Neural cell (in vitro differentiated cells): ENCODE measurements at regions not wholly inside any gene's neighbourhood (a gene's known extent, or its start where the extent isn't known, plus 50 kb on each side); places are given as distances from the start of the nearest gene placed in this dataset.
A peak's percentile ranks its signal among the peaks of the same experiment; 100 is the strongest.

ENCODE experiments used
- H2AFZ ChIP-seq: fragments of 200-600, 300-800 bp; sonication (generic), shearing (Covaris generic); 2 replicates; pipeline ENCODE4 v1.6.0; 2014; ENCODE audit warnings: low read depth, mild to moderate bottlenecking, antibody characterized with exemption, low read length, moderate library complexity
- H3F3A ChIP-seq: fragments of 200-600 bp; shearing (Covaris generic); 2 replicates; pipeline ENCODE4 v1.6.1; 2016; ENCODE audit warnings: mild to moderate bottlenecking, moderate library complexity, mixed read lengths, antibody characterized with exemption, low read length; ENCODE audit not compliant: insufficient read depth, poor library complexity, severe bottlenecking
- H3K27ac ChIP-seq: fragments of 200-600, 300-800 bp; sonication (generic), shearing (Covaris generic); 2 replicates; pipeline ENCODE4 v1.5.1; 2014; ENCODE audit warnings: mild to moderate bottlenecking, low read length, moderate library complexity
- H3K27me3 ChIP-seq: fragments of 300-800, 200-600 bp; sonication (generic), shearing (Covaris generic); 2 replicates; pipeline ENCODE4 v1.6.0; 2014; ENCODE audit warnings: mild to moderate bottlenecking, low read depth, low read length, moderate library complexity; ENCODE audit not compliant: insufficient read depth
- H3K36me3 ChIP-seq: fragments of 300-800, 200-600 bp; sonication (generic), shearing (Covaris generic); 2 replicates; pipeline ENCODE4 v1.5.1; 2014; ENCODE audit warnings: mild to moderate bottlenecking, antibody characterized with exemption, low read length, moderate library complexity; ENCODE audit not compliant: insufficient read depth
- H3K4me2 ChIP-seq: fragments of 300-800, 200-600 bp; sonication (generic), shearing (Covaris generic); 2 replicates; pipeline ENCODE4 v1.6.0; 2014; ENCODE audit warnings: mild to moderate bottlenecking, low read length
- H3K4me3 ChIP-seq: fragments of 300-800, 200-600 bp; sonication (generic), shearing (Covaris generic); 2 replicates; pipeline ENCODE4 v1.5.1; 2014; ENCODE audit warnings: mild to moderate bottlenecking, low read length, moderate library complexity
- H3K79me2 ChIP-seq: fragments of 200-600 bp; shearing (Covaris generic); replicated peaks from 2 replicates; pipeline ENCODE4 v1.6.0; 2014; ENCODE audit warnings: mild to moderate bottlenecking, low read length, moderate library complexity; ENCODE audit not compliant: insufficient read depth
- H3K9ac ChIP-seq: fragments of 300-800, 200-600 bp; sonication (generic), shearing (Covaris generic); 2 replicates; pipeline ENCODE4 v1.6.1; 2016; ENCODE audit warnings: mild to moderate bottlenecking, low read length, mixed read lengths
- H3K9me2 ChIP-seq: fragments of 200-600 bp; shearing (Covaris generic); 2 replicates; pipeline ENCODE4 v1.6.1; 2016; ENCODE audit warnings: mild to moderate bottlenecking, low read length, mixed read lengths; ENCODE audit not compliant: insufficient read depth
- H3K9me3 ChIP-seq: fragments of 200-600, 300-800 bp; sonication (generic), shearing (Covaris generic); 2 replicates; pipeline ENCODE4 v1.6.1; 2016; ENCODE audit warnings: mild to moderate bottlenecking, mixed run types, low read length, moderate library complexity, mixed read lengths
- H4K20me1 ChIP-seq: fragments of 200-600 bp; shearing (Covaris generic); 2 replicates; pipeline ENCODE4 v1.6.1; 2016; ENCODE audit warnings: mild to moderate bottlenecking, mixed run types; ENCODE audit not compliant: insufficient read depth
- EP300 ChIP-seq: fragments of 450-650 bp; conservative IDR thresholded peaks from 2 replicates; pipeline ENCODE4 v1.6.1; 2014; ENCODE audit warnings: antibody characterized with exemption, mild to moderate bottlenecking, moderate library complexity; ENCODE audit not compliant: poor library complexity, severe bottlenecking
- EZH2 ChIP-seq: fragments of 200-600, 300-800 bp; shearing (Covaris generic), sonication (generic); IDR thresholded peaks from 2 replicates; pipeline ENCODE4 v1.6.1; 2014; ENCODE audit warnings: antibody characterized with exemption, low read length, borderline replicate concordance, mild to moderate bottlenecking; ENCODE audit not compliant: insufficient read depth, poor library complexity, severe bottlenecking
- MXI1 ChIP-seq: fragments of 450-650 bp; conservative IDR thresholded peaks from 2 replicates; pipeline ENCODE4 v1.6.1; 2014; ENCODE audit warnings: antibody characterized with exemption, mild to moderate bottlenecking; ENCODE audit not compliant: poor library complexity, severe bottlenecking
- POLR2AphosphoS5 ChIP-seq: IDR thresholded peaks from 2 replicates; pipeline ENCODE4 v1.6.1; 2012
- RAD21 ChIP-seq: fragments of 450-650 bp; conservative IDR thresholded peaks from 2 replicates; pipeline ENCODE4 v1.6.1; 2014; ENCODE audit warnings: antibody characterized with exemption, mild to moderate bottlenecking, moderate library complexity
- SMC3 ChIP-seq: fragments of 450-650 bp; conservative IDR thresholded peaks from 2 replicates; pipeline ENCODE4 v1.6.1; 2014; ENCODE audit warnings: antibody characterized with exemption, mild to moderate bottlenecking, moderate library complexity; ENCODE audit not compliant: poor library complexity
- TAF1 ChIP-seq: IDR thresholded peaks from 2 replicates; pipeline ENCODE4 v1.6.1; 2012; ENCODE audit warnings: low read depth
- TF ChIP-seq, protein P1 (sequence below): fragments of 450-650 bp; IDR thresholded peaks from 2 replicates; pipeline ENCODE4 v1.5.1; 2014; ENCODE audit warnings: antibody characterized with exemption, mild to moderate bottlenecking, moderate library complexity; ENCODE audit not compliant: poor library complexity, severe bottlenecking
- TF ChIP-seq, protein P2 (sequence below): IDR thresholded peaks from 2 replicates; pipeline ENCODE4 v1.6.1; 2012; ENCODE audit warnings: borderline replicate concordance

DNA sequence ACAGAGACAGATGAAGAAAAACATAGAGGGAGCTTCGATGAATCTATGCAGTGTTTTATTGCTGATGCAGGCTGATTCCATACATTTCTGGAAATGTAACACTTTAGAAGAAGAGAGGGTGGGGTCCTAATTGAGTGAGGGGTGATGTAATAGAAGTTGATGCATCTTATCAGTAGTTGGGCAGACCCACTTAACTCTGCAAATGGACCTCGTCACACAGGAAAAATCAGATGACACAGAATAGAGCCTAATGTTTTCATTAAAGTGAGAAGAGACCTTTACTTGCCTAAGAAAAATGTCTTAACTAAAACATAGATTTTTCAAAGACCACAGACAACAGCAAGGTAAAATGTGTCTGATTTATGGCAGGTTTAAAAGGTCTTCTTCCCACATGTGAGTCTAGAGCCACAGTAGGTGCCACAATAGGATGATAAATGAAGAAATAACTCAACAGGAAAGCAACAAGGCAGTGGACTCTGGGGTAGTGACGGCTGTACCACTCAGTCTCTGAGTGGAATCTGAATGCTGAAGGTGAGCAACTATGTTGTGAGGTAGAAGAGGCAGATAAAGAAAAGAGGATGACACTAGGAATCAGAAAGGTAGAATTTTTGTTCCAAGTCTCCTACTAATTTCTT lies 414.7 kb upstream of the PIK3C3 start:
- Histone ChIP-seq H3F3A (no peaks in the 10 kb centered on the region), H3K36me3 (no peaks in the 10 kb centered on the region), H3K27ac (no peak overlapping the region), H3K79me2 (no peaks in the 10 kb centered on the region), H3K9me3 (no peaks in the 10 kb centered on the region), H3K4me2 (no peak overlapping the region), H3K4me3 (no peak overlapping the region), H2AFZ (no peak overlapping the region), H3K9ac (no peak overlapping the region), H3K9me2 (no peaks in the 10 kb centered on the region), H3K27me3 (no peaks in the 10 kb centered on the region), H4K20me1 (no peaks in the 10 kb centered on the region)
- no peak for TF ChIP-seq RAD21
- TF ChIP-seq, protein P1, sequence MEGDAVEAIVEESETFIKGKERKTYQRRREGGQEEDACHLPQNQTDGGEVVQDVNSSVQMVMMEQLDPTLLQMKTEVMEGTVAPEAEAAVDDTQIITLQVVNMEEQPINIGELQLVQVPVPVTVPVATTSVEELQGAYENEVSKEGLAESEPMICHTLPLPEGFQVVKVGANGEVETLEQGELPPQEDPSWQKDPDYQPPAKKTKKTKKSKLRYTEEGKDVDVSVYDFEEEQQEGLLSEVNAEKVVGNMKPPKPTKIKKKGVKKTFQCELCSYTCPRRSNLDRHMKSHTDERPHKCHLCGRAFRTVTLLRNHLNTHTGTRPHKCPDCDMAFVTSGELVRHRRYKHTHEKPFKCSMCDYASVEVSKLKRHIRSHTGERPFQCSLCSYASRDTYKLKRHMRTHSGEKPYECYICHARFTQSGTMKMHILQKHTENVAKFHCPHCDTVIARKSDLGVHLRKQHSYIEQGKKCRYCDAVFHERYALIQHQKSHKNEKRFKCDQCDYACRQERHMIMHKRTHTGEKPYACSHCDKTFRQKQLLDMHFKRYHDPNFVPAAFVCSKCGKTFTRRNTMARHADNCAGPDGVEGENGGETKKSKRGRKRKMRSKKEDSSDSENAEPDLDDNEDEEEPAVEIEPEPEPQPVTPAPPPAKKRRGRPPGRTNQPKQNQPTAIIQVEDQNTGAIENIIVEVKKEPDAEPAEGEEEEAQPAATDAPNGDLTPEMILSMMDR, result no peak
- TF ChIP-seq POLR2AphosphoS5, result no peak
- no peak for TF ChIP-seq MXI1
- TF ChIP-seq, protein P2, sequence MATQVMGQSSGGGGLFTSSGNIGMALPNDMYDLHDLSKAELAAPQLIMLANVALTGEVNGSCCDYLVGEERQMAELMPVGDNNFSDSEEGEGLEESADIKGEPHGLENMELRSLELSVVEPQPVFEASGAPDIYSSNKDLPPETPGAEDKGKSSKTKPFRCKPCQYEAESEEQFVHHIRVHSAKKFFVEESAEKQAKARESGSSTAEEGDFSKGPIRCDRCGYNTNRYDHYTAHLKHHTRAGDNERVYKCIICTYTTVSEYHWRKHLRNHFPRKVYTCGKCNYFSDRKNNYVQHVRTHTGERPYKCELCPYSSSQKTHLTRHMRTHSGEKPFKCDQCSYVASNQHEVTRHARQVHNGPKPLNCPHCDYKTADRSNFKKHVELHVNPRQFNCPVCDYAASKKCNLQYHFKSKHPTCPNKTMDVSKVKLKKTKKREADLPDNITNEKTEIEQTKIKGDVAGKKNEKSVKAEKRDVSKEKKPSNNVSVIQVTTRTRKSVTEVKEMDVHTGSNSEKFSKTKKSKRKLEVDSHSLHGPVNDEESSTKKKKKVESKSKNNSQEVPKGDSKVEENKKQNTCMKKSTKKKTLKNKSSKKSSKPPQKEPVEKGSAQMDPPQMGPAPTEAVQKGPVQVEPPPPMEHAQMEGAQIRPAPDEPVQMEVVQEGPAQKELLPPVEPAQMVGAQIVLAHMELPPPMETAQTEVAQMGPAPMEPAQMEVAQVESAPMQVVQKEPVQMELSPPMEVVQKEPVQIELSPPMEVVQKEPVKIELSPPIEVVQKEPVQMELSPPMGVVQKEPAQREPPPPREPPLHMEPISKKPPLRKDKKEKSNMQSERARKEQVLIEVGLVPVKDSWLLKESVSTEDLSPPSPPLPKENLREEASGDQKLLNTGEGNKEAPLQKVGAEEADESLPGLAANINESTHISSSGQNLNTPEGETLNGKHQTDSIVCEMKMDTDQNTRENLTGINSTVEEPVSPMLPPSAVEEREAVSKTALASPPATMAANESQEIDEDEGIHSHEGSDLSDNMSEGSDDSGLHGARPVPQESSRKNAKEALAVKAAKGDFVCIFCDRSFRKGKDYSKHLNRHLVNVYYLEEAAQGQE, result no peak
- no peak for TF ChIP-seq SMC3
- no peak for TF ChIP-seq EZH2
- TF ChIP-seq TAF1, result no peak
- TF ChIP-seq EP300, result no peak

DNA sequence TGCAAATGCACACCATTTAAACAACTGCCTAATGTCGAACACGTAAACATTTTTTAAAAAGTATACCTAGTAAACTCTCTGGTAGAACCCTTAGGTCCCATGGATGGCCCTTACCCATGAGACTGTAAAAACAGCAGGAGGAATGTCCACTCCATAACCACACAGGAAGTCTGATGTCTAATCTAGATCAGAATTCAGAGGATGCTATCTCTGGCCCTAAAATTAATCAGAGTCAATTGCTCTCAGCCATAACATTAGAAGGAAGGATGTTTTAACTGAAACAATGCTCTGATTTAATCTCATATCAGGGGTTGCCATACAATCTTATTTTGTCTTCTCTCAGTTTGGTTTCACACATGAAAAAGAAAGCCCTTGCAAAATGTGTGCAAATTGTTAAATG lies 416.3 kb upstream of the PIK3C3 start:
- H3F3A ChIP-seq, result no peaks in the 10 kb centered on the region
- TF ChIP-seq, protein P2, result no peak
- TF ChIP-seq SMC3 (no peak), EZH2 (no peak), MXI1 (no peak), RAD21 (no peak), POLR2AphosphoS5 (no peak), EP300 (no peak), TAF1 (no peak)
- TF ChIP-seq, protein P1, result no peak
- H3K27me3 ChIP-seq, result no peaks in the 10 kb centered on the region
- H3K79me2 ChIP-seq, result no peaks in the 10 kb centered on the region
- no peak overlapping the region for H3K4me3 ChIP-seq
- peak overlapping the region; percentile 15 for H3K27ac ChIP-seq
- no peak overlapping the region for H2AFZ ChIP-seq
- H3K9ac ChIP-seq, result no peak overlapping the region
- no peak overlapping the region for H3K4me2 ChIP-seq
- no peaks in the 10 kb centered on the region for H4K20me1 ChIP-seq
- no peaks in the 10 kb centered on the region for H3K36me3 ChIP-seq
- no peaks in the 10 kb centered on the region for H3K9me3 ChIP-seq
- no peaks in the 10 kb centered on the region for H3K9me2 ChIP-seq
